ENCODE measurements at regions not wholly inside any gene's neighbourhood (a gene's known extent, or its start where the extent isn't known, plus 50 kb on each side); places are given as distances from the start of the nearest gene placed in this dataset.

- H3K4me3 Mint-ChIP-seq (ENCODE audit: unreplicated experiment), result no peak overlapping the region
- no peak for DNase-seq (ENCODE audit: extremely low spot score, unreplicated experiment)
- no peaks in the 10 kb centered on the region for H3K27me3 Mint-ChIP-seq (ENCODE audit: unreplicated experiment)
- no peaks in the 10 kb centered on the region for H3K4me1 Mint-ChIP-seq (ENCODE audit: unreplicated experiment)
- no peaks in the 10 kb centered on the region for H3K36me3 Mint-ChIP-seq (ENCODE audit: unreplicated experiment)
- no peak for TF ChIP-seq CTCF (IDR thresholded peaks at IDR 0.05)
- no peak overlapping the region for H3K27ac Mint-ChIP-seq (ENCODE audit: unreplicated experiment)
- no peaks in the 10 kb centered on the region for H3K9me3 Mint-ChIP-seq (ENCODE audit: unreplicated experiment)
Measured at GRCh38 chr3:55364421-55364820, 122.7 kb downstream of the WNT5A start.

- no peak for TF ChIP-seq CTCF (IDR thresholded peaks at IDR 0.05)
- H3K9me3 Mint-ChIP-seq (ENCODE audit: unreplicated experiment), result no peaks in the 10 kb centered on the region
- no peaks in the 10 kb centered on the region for H3K4me1 Mint-ChIP-seq (ENCODE audit: unreplicated experiment)
- no peak for DNase-seq (ENCODE audit: extremely low spot score, unreplicated experiment)
- H3K27ac Mint-ChIP-seq (ENCODE audit: unreplicated experiment), result no peak overlapping the region
- no peaks in the 10 kb centered on the region for H3K36me3 Mint-ChIP-seq (ENCODE audit: unreplicated experiment)
- H3K27me3 Mint-ChIP-seq (ENCODE audit: unreplicated experiment), result no peaks in the 10 kb centered on the region
- H3K4me3 Mint-ChIP-seq (ENCODE audit: unreplicated experiment), result no peak overlapping the region
Measured at GRCh38 chr3:55362210-55362960, 124.7 kb downstream of the WNT5A start.

DNA sequence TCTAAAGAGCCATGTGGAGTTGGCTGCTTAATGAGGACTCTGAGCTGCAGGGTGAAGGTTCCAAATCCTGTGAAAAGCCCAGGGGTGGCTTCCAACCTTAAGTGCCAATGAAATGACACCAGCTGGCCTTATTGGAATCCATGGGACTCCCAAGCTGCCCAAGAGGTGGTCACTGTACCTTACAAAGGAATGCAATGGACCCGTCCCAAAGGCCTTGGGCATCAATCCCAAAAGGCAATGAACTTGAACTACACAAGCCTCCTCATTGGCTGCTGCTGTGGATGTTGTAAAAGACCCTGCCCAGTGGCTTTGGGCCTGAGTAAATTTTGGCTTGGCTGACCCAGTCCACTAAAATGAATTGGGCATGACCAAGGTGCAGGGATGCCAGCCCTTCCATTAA, 129.3 kb downstream of the WNT5A start:
- Mint-ChIP-seq H3K27ac (ENCODE audit: unreplicated experiment) (no peak overlapping the region), H3K27me3 (ENCODE audit: unreplicated experiment) (no peaks in the 10 kb centered on the region), H3K36me3 (ENCODE audit: unreplicated experiment) (no peaks in the 10 kb centered on the region), H3K9me3 (ENCODE audit: unreplicated experiment) (no peaks in the 10 kb centered on the region), H3K4me1 (ENCODE audit: unreplicated experiment) (no peaks in the 10 kb centered on the region), H3K4me3 (ENCODE audit: unreplicated experiment) (no peak overlapping the region)
- DNase-seq (ENCODE audit: extremely low spot score, unreplicated experiment), result no peak
- TF ChIP-seq CTCF (IDR thresholded peaks at IDR 0.05), result no peak

- Mint-ChIP-seq H3K36me3 (ENCODE audit: unreplicated experiment) (no peaks in the 10 kb centered on the region), H3K27ac (ENCODE audit: unreplicated experiment) (no peak overlapping the region), H3K4me1 (ENCODE audit: unreplicated experiment) (no peaks in the 10 kb centered on the region), H3K4me3 (ENCODE audit: unreplicated experiment) (no peak overlapping the region), H3K27me3 (ENCODE audit: unreplicated experiment) (no peaks in the 10 kb centered on the region), H3K9me3 (ENCODE audit: unreplicated experiment) (no peaks in the 10 kb centered on the region)
- DNase-seq (ENCODE audit: extremely low spot score, unreplicated experiment), result no peak
- no peak for TF ChIP-seq CTCF (IDR thresholded peaks at IDR 0.05)
Measured at GRCh38 chr3:55352668-55353067, 134.4 kb downstream of the WNT5A start.

DNA sequence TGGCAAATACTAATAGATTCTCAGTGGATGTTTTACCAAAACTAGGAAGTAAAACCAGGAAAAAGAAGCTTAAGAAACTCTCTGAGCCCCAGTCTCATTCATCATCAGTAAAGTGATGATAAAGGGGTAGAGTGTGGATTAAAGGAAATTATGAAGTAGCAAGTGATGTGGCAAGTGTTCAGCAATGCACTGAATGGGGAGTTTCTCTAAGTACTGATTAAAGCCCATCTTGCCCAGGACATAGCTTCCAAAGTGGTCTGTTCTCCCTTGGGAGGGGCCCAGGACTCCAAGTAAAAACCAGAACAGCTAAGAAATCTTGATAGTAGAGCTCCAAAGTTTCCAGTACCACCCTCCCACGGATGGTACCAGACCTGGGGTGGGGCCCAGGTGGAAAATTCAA, 137.3 kb downstream of the WNT5A start:
- Mint-ChIP-seq H3K27ac (ENCODE audit: unreplicated experiment) (no peak overlapping the region), H3K4me1 (ENCODE audit: unreplicated experiment) (no peaks in the 10 kb centered on the region), H3K4me3 (ENCODE audit: unreplicated experiment) (no peak overlapping the region), H3K27me3 (ENCODE audit: unreplicated experiment) (no peaks in the 10 kb centered on the region), H3K36me3 (ENCODE audit: unreplicated experiment) (no peaks in the 10 kb centered on the region), H3K9me3 (ENCODE audit: unreplicated experiment) (no peaks in the 10 kb centered on the region)
- TF ChIP-seq CTCF (IDR thresholded peaks at IDR 0.05), result no peak
- DNase-seq (ENCODE audit: extremely low spot score, unreplicated experiment), result no peak

Measured in osteocyte (in vitro differentiated cells).